ENCODE measurements at regions not wholly inside any gene's neighbourhood (a gene's known extent, or its start where the extent isn't known, plus 50 kb on each side); places are given as distances from the start of the nearest gene placed in this dataset.
"Not testable (repeated sequence)": the region's sequence is repeated elsewhere in the genome, so short reads cannot be mapped to it uniquely, and the experiment has no call there.

GRCh38 chr2:88932686-88933085 is 241.2 kb downstream of the RPIA start:
- Histone ChIP-seq H3K9me3 (no peaks in the 10 kb centered on the region), H3K27ac (no peak overlapping the region), H3K36me3 (no peaks in the 10 kb centered on the region), H3K4me3 (no peak overlapping the region), H3K27me3 (no peaks in the 10 kb centered on the region), H3K4me1 (peaks cover 0 to 12% (median 0%) of the 10 kb centered on the region in 9 donors)
- 79 to 81% methylated on average over 3 of the region's 3 CpGs for WGBS, 2 donors
- ATAC-seq (no peak), DNase-seq (no peak)
- intact Hi-C loops (cut with DNase I), result no loop called here
- TF ChIP-seq CTCF (IDR thresholded peaks at IDR 0.05), result no peak

GRCh38 chr2:88933091-88933490 is 241.6 kb downstream of the RPIA start:
- 51 to 63% methylated on average over 4 of the region's 4 CpGs for WGBS, 2 donors
- H3K4me3 ChIP-seq, result no peak overlapping the region
- no peak overlapping the region for H3K27ac ChIP-seq
- intact Hi-C loops (cut with DNase I), result no loop called here
- no peaks in the 10 kb centered on the region for H3K9me3 ChIP-seq
- ATAC-seq, result peak in 4 of 8 donors; percentile 29 to 47 (median 38)
- DNase-seq, result no peak
- no peaks in the 10 kb centered on the region for H3K27me3 ChIP-seq
- no peak for TF ChIP-seq CTCF (IDR thresholded peaks at IDR 0.05)
- no peaks in the 10 kb centered on the region for H3K36me3 ChIP-seq
- peaks cover 0 to 12% (median 0%) of the 10 kb centered on the region in 9 donors for H3K4me1 ChIP-seq

- H3K27me3 ChIP-seq, result no peaks in the 10 kb centered on the region
- no peaks in the 10 kb centered on the region for H3K36me3 ChIP-seq
- intact Hi-C loops (cut with DNase I), result no loop called here
- peak in 4 of 9 donors; percentile 9 to 24 (median 21) for TF ChIP-seq CTCF (IDR thresholded peaks at IDR 0.05)
- H3K27ac ChIP-seq, result no peak overlapping the region
- WGBS, 2 donors, result 6 to 7% methylated on average over 1 of the region's 1 CpG
- no peaks in the 10 kb centered on the region for H3K9me3 ChIP-seq
- no peak for DNase-seq
- peaks cover 0 to 12% (median 0%) of the 10 kb centered on the region in 9 donors for H3K4me1 ChIP-seq
- no peak overlapping the region for H3K4me3 ChIP-seq
- ATAC-seq, result no peak
Observed at GRCh38 chr2:88933980-88934379, 242.5 kb downstream of the RPIA start.

- H3K27ac ChIP-seq; H3K9me3 ChIP-seq; H3K36me3 ChIP-seq; H3K4me1 ChIP-seq; ATAC-seq; H3K27me3 ChIP-seq; H3K4me3 ChIP-seq; intact Hi-C loops (cut with DNase I); DNase-seq: not testable (repeated sequence)
- WGBS, 2 donors, result 50 to 51% methylated on average over 2 of the region's 2 CpGs
- peak in 7 of 9 donors; percentile 19 to 47 (median 29) for TF ChIP-seq CTCF (IDR thresholded peaks at IDR 0.05)
Observed at GRCh38 chr2:88941178-88941577, 249.7 kb downstream of the RPIA start.
